ENCODE measurements at regions not wholly inside any gene's neighbourhood (a gene's known extent, or its start where the extent isn't known, plus 50 kb on each side); places are given as distances from the start of the nearest gene placed in this dataset.

- no peaks in the 10 kb centered on the region for H4K20me1 ChIP-seq (ENCODE audit: insufficient read depth, low read length)
- H3K4me2 ChIP-seq (ENCODE audit: low read length), result no peak overlapping the region
- no peaks in the 10 kb centered on the region for H3K79me2 ChIP-seq (ENCODE audit: insufficient read depth, low read length)
- no peaks in the 10 kb centered on the region; the same call in none of the 2 replicates for H3K27me3 ChIP-seq (ENCODE audit: insufficient read depth, low read length)
- no peaks in the 10 kb centered on the region for H3K9me3 ChIP-seq (ENCODE audit: low read length)
- H3K9me2 ChIP-seq (ENCODE audit: low read depth, low read length), result no peaks in the 10 kb centered on the region
- H2AFZ ChIP-seq (ENCODE audit: low read length), result no peak overlapping the region
- no peak overlapping the region for H3K9ac ChIP-seq (ENCODE audit: low read length)
- H3F3A ChIP-seq (ENCODE audit: insufficient read depth, low read length), result no peaks in the 10 kb centered on the region
- H3K4me3 ChIP-seq (ENCODE audit: low read depth, low read length, poor library complexity, severe bottlenecking), result no peak overlapping the region
- H3K27ac ChIP-seq (ENCODE audit: low read depth, low read length, poor library complexity, severe bottlenecking), result no peak overlapping the region
- TF ChIP-seq CTCF (IDR thresholded peaks at IDR 0.05; ENCODE audit: low read length), result no peak
- TF ChIP-seq EZH2 (IDR thresholded peaks at IDR 0.05; ENCODE audit: borderline replicate concordance, low read length), result no peak
- H3K36me3 ChIP-seq (ENCODE audit: insufficient read depth, low read length), result no peaks in the 10 kb centered on the region
- H3K4me1 ChIP-seq (ENCODE audit: insufficient read depth, low read length, severe bottlenecking), result no peaks in the 10 kb centered on the region
Measured at GRCh38 chr6:148288541-148288940, 54.1 kb upstream of the SASH1 start.

- Histone ChIP-seq H3K9me2 (ENCODE audit: low read depth, low read length) (no peaks in the 10 kb centered on the region), H3K4me1 (ENCODE audit: insufficient read depth, low read length, severe bottlenecking) (no peaks in the 10 kb centered on the region), H3K79me2 (ENCODE audit: insufficient read depth, low read length) (no peaks in the 10 kb centered on the region), H3K9ac (ENCODE audit: low read length) (no peak overlapping the region), H3K36me3 (ENCODE audit: insufficient read depth, low read length) (no peaks in the 10 kb centered on the region), H4K20me1 (ENCODE audit: insufficient read depth, low read length) (no peaks in the 10 kb centered on the region), H3F3A (ENCODE audit: insufficient read depth, low read length) (no peaks in the 10 kb centered on the region), H2AFZ (ENCODE audit: low read length) (no peak overlapping the region), H3K4me2 (ENCODE audit: low read length) (no peak overlapping the region), H3K27me3 (ENCODE audit: insufficient read depth, low read length) (no peaks in the 10 kb centered on the region; the same call in none of the 2 replicates), H3K4me3 (ENCODE audit: low read depth, low read length, poor library complexity, severe bottlenecking) (no peak overlapping the region), H3K27ac (ENCODE audit: low read depth, low read length, poor library complexity, severe bottlenecking) (no peak overlapping the region), H3K9me3 (ENCODE audit: low read length) (no peaks in the 10 kb centered on the region)
- TF ChIP-seq EZH2 (IDR thresholded peaks at IDR 0.05; ENCODE audit: borderline replicate concordance, low read length) (no peak), CTCF (IDR thresholded peaks at IDR 0.05; ENCODE audit: low read length) (no peak)
Measured at GRCh38 chr6:148289153-148289552, 53.5 kb upstream of the SASH1 start.

GRCh38 chr6:148291876-148292275, 50.8 kb upstream of the SASH1 start:
- Histone ChIP-seq H2AFZ (ENCODE audit: low read length) (no peak overlapping the region), H3K27ac (ENCODE audit: low read depth, low read length, poor library complexity, severe bottlenecking) (no peak overlapping the region), H3K27me3 (ENCODE audit: insufficient read depth, low read length) (no peaks in the 10 kb centered on the region; the same call in none of the 2 replicates), H3K9me2 (ENCODE audit: low read depth, low read length) (no peaks in the 10 kb centered on the region), H3K9me3 (ENCODE audit: low read length) (no peaks in the 10 kb centered on the region), H3K36me3 (ENCODE audit: insufficient read depth, low read length) (no peaks in the 10 kb centered on the region), H3K4me3 (ENCODE audit: low read depth, low read length, poor library complexity, severe bottlenecking) (no peak overlapping the region), H3F3A (ENCODE audit: insufficient read depth, low read length) (no peaks in the 10 kb centered on the region), H3K79me2 (ENCODE audit: insufficient read depth, low read length) (no peaks in the 10 kb centered on the region), H3K4me1 (ENCODE audit: insufficient read depth, low read length, severe bottlenecking) (no peaks in the 10 kb centered on the region), H3K4me2 (ENCODE audit: low read length) (no peak overlapping the region), H4K20me1 (ENCODE audit: insufficient read depth, low read length) (no peaks in the 10 kb centered on the region), H3K9ac (ENCODE audit: low read length) (no peak overlapping the region)
- TF ChIP-seq CTCF (IDR thresholded peaks at IDR 0.05; ENCODE audit: low read length) (no peak), EZH2 (IDR thresholded peaks at IDR 0.05; ENCODE audit: borderline replicate concordance, low read length) (no peak)

Measured in OCI-LY1 (cell line).